ENCODE measurements at regions not wholly inside any gene's neighbourhood (a gene's known extent, or its start where the extent isn't known, plus 50 kb on each side); places are given as distances from the start of the nearest gene placed in this dataset.
A peak's percentile ranks its signal among the peaks of the same experiment; 100 is the strongest.

DNA sequence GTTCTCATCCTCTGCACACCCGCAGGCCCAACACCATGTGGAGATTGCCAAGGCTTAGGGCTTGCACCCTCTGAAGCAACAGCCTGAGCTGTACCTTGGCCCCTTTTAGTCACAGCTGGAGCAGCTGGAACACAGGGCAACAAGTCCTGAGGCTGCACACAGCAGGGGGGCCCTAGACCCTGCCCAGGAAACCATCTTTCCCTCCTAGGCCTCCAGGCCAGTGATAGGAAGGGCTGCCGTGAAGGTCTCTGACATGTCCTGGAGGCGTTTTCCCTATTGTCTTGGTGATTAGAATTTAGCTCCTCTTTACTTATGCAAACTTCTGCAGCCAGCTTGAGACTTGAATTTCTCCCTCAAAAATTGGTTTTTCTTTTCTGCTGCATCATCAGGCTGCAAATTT, 373.5 kb upstream of the CLEC14A start:
- no peak for DNase-seq (ENCODE audit: low spot score)
- TF ChIP-seq, protein P1, sequence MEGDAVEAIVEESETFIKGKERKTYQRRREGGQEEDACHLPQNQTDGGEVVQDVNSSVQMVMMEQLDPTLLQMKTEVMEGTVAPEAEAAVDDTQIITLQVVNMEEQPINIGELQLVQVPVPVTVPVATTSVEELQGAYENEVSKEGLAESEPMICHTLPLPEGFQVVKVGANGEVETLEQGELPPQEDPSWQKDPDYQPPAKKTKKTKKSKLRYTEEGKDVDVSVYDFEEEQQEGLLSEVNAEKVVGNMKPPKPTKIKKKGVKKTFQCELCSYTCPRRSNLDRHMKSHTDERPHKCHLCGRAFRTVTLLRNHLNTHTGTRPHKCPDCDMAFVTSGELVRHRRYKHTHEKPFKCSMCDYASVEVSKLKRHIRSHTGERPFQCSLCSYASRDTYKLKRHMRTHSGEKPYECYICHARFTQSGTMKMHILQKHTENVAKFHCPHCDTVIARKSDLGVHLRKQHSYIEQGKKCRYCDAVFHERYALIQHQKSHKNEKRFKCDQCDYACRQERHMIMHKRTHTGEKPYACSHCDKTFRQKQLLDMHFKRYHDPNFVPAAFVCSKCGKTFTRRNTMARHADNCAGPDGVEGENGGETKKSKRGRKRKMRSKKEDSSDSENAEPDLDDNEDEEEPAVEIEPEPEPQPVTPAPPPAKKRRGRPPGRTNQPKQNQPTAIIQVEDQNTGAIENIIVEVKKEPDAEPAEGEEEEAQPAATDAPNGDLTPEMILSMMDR (IDR thresholded peaks at IDR 0.05; ENCODE audit: extremely low read depth, missing control alignments) = no peak

DNA sequence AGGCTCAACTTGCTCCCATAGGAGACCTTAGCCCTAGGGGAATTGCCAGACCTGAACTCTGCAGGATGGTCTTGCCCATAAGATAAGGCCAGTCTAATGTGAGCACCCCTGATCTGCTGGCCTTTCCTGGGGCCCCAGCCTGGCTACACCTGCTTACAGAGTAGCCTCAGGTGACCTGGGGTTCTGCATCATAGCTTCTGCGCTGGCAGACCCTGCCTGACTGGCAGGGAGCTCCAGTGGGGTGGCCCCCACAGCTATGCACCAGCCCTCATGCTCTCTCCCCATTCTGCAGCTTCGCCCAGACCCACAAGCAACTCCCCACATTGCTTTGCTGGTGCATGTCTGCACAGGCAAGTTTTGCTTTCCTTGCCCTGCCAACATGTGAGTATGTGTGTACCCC, 371.3 kb upstream of the CLEC14A start:
- DNase-seq (ENCODE audit: low spot score) = no peak
- TF ChIP-seq, protein P1 (IDR thresholded peaks at IDR 0.05; ENCODE audit: extremely low read depth, missing control alignments) = no peak

DNA sequence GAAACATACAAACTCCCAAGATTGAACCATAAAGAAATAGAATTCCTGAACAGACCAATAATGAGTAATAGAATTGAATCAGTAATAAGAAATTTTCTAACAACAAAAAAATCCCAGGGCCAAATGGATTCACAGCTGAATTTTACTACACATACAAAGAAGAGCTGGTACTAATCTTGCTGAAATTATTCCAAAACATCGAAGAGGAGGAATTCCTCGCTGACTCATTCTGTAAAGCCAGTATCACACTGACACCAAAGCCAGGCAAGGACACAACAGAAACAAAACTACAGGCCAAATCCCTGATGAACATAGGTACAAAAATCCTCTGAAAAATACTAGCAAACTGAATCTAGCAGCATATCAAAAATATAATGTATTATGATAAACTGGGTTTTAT, 367.8 kb upstream of the CLEC14A start:
- DNase-seq (ENCODE audit: low spot score) = no peak
- TF ChIP-seq, protein P1 (IDR thresholded peaks at IDR 0.05; ENCODE audit: extremely low read depth, missing control alignments) = no peak

DNA sequence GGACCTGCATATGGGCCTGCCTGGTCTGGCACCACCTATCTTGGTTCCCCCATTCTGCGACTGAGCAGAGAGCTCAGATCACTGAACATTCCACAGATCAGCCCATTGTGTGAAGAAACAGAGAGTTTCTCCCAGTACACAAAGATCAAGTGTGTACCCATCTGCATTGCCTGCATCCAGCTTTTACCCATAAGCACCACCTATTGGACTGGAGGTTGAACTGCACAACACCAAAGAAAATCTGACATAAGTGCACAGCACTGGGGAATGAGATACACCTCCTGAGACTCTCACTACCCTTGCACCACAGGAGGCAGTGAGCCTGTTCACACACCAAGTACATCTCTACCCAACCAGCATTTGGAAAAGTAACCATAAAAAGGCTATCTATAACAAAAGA, 362.6 kb upstream of the CLEC14A start:
- DNase-seq (ENCODE audit: low spot score) = no peak
- TF ChIP-seq, protein P1 (IDR thresholded peaks at IDR 0.05; ENCODE audit: extremely low read depth, missing control alignments) = peak; percentile 5

DNA sequence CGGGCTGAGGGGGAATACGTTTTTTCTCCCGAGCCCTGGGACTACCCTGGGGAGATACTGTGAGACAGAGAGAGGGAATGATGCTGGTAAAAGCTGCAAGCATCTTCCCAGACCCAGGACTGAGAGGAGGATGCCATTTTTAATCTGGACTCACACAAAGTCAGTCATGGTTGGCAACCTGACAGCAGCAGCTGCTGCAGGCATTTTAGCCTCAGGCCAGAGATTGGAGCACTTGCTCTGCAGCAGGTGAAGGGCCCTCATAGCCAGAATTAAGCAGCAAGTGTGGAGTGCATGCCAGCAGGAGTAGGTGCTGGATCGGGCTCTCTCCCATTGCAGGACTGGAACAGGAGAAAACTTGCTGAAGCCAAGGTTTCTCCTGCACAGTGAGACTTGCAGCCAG, 361.1 kb upstream of the CLEC14A start:
- DNase-seq (ENCODE audit: low spot score) = no peak
- TF ChIP-seq, protein P1 (IDR thresholded peaks at IDR 0.05; ENCODE audit: extremely low read depth, missing control alignments) = no peak

DNA sequence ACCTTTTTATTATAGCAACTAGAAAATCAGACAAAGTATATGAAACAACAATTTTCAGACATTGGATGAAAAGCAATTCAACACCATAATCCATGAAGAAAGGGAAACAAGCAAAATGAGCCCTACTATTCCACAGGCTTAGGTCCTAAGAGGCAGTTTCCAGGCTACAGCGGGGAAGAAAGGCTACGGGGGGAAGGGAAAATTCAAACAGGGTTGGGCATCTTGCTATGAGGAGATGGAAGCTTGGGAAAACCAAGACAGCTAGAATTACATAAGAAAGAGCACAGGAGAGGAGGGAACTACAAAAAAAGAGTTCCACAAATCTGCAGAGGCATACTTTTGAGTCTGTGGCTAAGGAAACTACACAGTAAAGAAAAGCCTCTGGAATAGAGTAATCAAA, 356.0 kb upstream of the CLEC14A start:
- TF ChIP-seq, protein P1 (IDR thresholded peaks at IDR 0.05; ENCODE audit: extremely low read depth, missing control alignments) = no peak
- DNase-seq (ENCODE audit: low spot score) = no peak

DNA sequence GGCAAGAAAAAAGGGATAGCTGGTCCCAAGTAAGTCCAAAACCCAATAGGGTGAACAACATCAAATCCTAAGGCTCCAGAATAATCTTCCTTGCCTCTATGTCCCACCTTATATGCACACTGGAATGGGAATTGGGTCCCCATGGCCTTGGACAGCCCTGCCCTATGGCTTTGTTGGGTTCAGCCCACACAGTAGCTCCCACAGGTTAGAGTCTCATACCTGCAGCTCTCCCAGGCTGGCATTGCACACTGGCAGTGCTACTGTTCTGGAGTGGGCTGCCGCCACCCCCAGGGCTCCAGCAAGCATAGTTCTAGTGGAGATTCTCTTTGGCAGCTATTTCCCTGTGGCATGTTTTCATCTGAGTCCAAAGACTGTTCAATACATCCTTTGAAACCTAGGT, 352.4 kb upstream of the CLEC14A start:
- no peak for DNase-seq (ENCODE audit: low spot score)
- TF ChIP-seq, protein P1 (IDR thresholded peaks at IDR 0.05; ENCODE audit: extremely low read depth, missing control alignments) = no peak

Measured in GM20000 (cell line).